WTC11 (cell line): ENCODE measurements at regions not wholly inside any gene's neighbourhood (a gene's known extent, or its start where the extent isn't known, plus 50 kb on each side); places are given as distances from the start of the nearest gene placed in this dataset.

Experiments used
- ATF1 ChIP-seq: sonication (generic); formaldehyde crosslinking; IDR thresholded peaks from 2 replicates; pipeline ENCODE4 v1.8.1; 2023; ENCODE audit warnings: mild to moderate bottlenecking, moderate library complexity, missing genetic modification reagents
- CREB1 ChIP-seq: sonication (generic); formaldehyde crosslinking; IDR thresholded peaks from 2 replicates; pipeline ENCODE4 v1.8.0; 2023; ENCODE audit warnings: mild to moderate bottlenecking, missing genetic modification reagents
- JAZF1 ChIP-seq: fragments of 250-450 bp; sonication (Bioruptor Pico); IDR thresholded peaks from 2 replicates; pipeline ENCODE4 v1.9.0; 2021; ENCODE audit warnings: moderate library complexity, mild to moderate bottlenecking, inconsistent platforms
- JUN ChIP-seq: sonication (generic); formaldehyde crosslinking; IDR thresholded peaks from 2 replicates; pipeline ENCODE4 v1.8.0; 2023; ENCODE audit warnings: mild to moderate bottlenecking, missing genetic modification reagents
- SOX15 ChIP-seq: fragments of 250-450 bp; sonication (Bioruptor Pico); IDR thresholded peaks from 2 replicates; pipeline ENCODE4 v1.9.0; 2021; ENCODE audit warnings: mild to moderate bottlenecking
- ZBTB21 ChIP-seq: sonication (generic); formaldehyde crosslinking; IDR thresholded peaks from 2 replicates; pipeline ENCODE4 v1.8.1; 2023; ENCODE audit warnings: mild to moderate bottlenecking, missing genetic modification reagents, borderline replicate concordance
- TF ChIP-seq, protein P1 (sequence below): fragments of 200-600 bp; IDR thresholded peaks from 2 replicates; pipeline ENCODE4 v1.8.0; 2022; ENCODE audit warnings: antibody characterized with exemption
- TF ChIP-seq, protein P2 (sequence below): sonication (generic); formaldehyde crosslinking; IDR thresholded peaks from 2 replicates; pipeline ENCODE4 v1.8.1; 2023; ENCODE audit warnings: mild to moderate bottlenecking, missing genetic modification reagents, moderate library complexity

DNA sequence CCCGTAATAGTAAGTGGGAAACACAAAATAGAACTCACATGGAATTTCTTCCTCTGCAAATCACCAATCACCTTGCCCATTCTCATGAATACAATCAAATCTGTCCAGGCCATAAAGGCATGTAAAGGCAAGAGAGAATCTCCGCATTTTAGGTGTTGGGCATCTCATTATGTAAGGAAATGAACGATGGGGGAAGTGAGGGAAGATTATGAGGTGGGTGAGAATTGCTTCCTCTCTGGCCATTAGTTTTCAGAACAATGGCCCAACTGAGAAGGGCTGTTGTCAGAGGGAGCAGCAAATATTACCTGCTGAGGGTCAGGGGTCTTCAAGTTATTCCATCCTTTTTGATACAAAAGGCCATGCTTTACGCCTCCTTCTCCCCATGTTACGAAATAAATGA is 455.1 kb downstream of the ARHGEF28 start:
- TF ChIP-seq, protein P1, sequence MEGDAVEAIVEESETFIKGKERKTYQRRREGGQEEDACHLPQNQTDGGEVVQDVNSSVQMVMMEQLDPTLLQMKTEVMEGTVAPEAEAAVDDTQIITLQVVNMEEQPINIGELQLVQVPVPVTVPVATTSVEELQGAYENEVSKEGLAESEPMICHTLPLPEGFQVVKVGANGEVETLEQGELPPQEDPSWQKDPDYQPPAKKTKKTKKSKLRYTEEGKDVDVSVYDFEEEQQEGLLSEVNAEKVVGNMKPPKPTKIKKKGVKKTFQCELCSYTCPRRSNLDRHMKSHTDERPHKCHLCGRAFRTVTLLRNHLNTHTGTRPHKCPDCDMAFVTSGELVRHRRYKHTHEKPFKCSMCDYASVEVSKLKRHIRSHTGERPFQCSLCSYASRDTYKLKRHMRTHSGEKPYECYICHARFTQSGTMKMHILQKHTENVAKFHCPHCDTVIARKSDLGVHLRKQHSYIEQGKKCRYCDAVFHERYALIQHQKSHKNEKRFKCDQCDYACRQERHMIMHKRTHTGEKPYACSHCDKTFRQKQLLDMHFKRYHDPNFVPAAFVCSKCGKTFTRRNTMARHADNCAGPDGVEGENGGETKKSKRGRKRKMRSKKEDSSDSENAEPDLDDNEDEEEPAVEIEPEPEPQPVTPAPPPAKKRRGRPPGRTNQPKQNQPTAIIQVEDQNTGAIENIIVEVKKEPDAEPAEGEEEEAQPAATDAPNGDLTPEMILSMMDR, result no peak
- TF ChIP-seq ATF1 (CRISPR knock-in tag) (no peak), CREB1 (CRISPR knock-in tag) (no peak), ZBTB21 (no peak), JUN (CRISPR knock-in tag) (no peak), JAZF1 (CRISPR knock-in tag) (no peak), SOX15 (CRISPR knock-in tag) (no peak)
- TF ChIP-seq, protein P2, sequence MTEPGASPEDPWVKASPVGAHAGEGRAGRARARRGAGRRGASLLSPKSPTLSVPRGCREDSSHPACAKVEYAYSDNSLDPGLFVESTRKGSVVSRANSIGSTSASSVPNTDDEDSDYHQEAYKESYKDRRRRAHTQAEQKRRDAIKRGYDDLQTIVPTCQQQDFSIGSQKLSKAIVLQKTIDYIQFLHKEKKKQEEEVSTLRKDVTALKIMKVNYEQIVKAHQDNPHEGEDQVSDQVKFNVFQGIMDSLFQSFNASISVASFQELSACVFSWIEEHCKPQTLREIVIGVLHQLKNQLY (CRISPR knock-in tag), result no peak
